ENCODE measurements at regions not wholly inside any gene's neighbourhood (a gene's known extent, or its start where the extent isn't known, plus 50 kb on each side); places are given as distances from the start of the nearest gene placed in this dataset.

DNA sequence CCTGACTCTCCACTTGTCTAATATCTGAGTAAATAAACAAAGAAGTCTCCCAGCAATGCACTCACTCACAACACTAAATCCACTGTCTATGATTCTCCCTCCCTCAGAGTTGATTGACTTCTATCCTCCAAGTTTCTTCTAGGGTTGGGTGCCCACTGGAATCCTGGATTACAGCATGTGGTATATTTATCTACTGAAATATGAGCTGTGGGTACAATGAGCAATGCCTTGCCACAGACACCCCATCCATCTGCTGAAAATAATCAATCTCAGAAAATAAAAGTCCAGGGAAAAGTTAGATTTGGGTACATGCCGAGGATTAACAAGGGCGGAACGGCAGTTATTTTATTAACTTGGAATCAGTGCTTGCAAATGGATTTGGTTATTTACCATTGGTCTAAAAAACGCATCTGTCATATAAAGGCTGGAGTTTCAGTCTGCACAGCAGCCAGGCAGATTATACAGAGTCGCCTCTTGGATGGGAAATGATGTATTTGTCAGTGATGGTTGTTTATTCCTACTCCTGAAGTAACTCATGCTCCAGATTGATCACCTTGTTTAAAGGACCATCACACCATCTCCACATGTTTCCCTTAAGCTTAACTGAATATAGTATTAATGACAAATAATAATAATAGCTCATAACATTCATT lies 193.9 kb upstream of the SOX9 start:
- Histone ChIP-seq H3K27me3 (ENCODE audit: insufficient read depth, low read length) (no peaks in the 10 kb centered on the region), H3K9me3 (ENCODE audit: insufficient read depth, low read depth, low read length) (no peaks in the 10 kb centered on the region), H3K4me3 (ENCODE audit: low read length) (no peak overlapping the region), H3K36me3 (ENCODE audit: insufficient read depth, low read depth, low read length) (no peaks in the 10 kb centered on the region), H3K27ac (ENCODE audit: low read length) (no peak overlapping the region), H3K9ac (ENCODE audit: low read depth, low read length) (no peak overlapping the region), H3K4me1 (ENCODE audit: insufficient read depth, low read length) (peaks cover 4% of the 10 kb centered on the region)

DNA sequence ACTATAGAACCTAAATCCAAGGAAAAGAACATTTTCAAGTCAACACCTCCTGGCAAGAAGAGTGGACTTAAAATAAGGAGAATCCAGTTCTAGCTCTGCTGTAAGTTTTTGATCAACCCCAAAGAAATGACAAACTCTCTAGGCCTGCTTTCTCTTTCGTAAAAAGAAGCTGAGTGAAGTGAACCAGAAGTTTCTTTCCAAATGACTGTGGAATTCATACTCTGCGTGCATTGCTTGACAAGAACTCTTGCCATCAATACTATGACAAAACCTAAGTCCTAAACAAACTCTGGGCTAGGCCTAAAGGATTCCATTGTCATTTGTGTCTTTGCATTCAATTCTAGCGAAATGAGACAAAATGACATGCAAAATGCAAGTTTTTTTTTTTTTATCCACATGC lies 187.5 kb upstream of the SOX9 start:
- Histone ChIP-seq H3K9me3 (ENCODE audit: insufficient read depth, low read depth, low read length) (no peaks in the 10 kb centered on the region), H3K9ac (ENCODE audit: low read depth, low read length) (no peak overlapping the region), H3K36me3 (ENCODE audit: insufficient read depth, low read depth, low read length) (no peaks in the 10 kb centered on the region), H3K4me3 (ENCODE audit: low read length) (no peak overlapping the region), H3K27me3 (ENCODE audit: insufficient read depth, low read length) (no peaks in the 10 kb centered on the region), H3K27ac (ENCODE audit: low read length) (no peak overlapping the region), H3K4me1 (ENCODE audit: insufficient read depth, low read length) (no peaks in the 10 kb centered on the region)

DNA sequence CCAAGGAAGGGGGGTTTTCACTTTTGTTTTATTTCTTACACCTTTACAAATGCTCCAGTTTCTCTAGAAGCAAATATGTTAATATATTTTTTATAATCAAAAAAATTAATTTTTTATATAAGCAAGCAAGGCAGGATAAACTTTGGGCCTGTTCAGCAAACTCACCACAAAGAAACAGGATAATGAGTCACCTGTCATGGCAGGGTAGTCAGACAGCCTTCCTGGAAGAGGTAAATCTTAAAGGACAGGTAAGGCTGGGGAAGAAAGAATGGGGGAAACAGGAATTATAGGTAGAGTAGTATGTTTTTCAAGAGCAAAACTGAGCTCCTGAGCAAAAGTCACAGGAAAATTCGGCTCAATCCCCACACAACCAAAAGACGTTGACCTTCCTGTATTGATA lies 186.3 kb upstream of the SOX9 start:
- Histone ChIP-seq H3K27ac (ENCODE audit: low read length) (no peak overlapping the region), H3K27me3 (ENCODE audit: insufficient read depth, low read length) (no peaks in the 10 kb centered on the region), H3K9me3 (ENCODE audit: insufficient read depth, low read depth, low read length) (no peaks in the 10 kb centered on the region), H3K4me1 (ENCODE audit: insufficient read depth, low read length) (no peaks in the 10 kb centered on the region), H3K9ac (ENCODE audit: low read depth, low read length) (no peak overlapping the region), H3K4me3 (ENCODE audit: low read length) (no peak overlapping the region), H3K36me3 (ENCODE audit: insufficient read depth, low read depth, low read length) (no peaks in the 10 kb centered on the region)

GRCh38 chr17:71935341-71935740 lies 185.5 kb upstream of the SOX9 start:
- Histone ChIP-seq H3K4me3 (ENCODE audit: low read length) (no peak overlapping the region), H3K36me3 (ENCODE audit: insufficient read depth, low read depth, low read length) (no peaks in the 10 kb centered on the region), H3K27me3 (ENCODE audit: insufficient read depth, low read length) (no peaks in the 10 kb centered on the region)

DNA sequence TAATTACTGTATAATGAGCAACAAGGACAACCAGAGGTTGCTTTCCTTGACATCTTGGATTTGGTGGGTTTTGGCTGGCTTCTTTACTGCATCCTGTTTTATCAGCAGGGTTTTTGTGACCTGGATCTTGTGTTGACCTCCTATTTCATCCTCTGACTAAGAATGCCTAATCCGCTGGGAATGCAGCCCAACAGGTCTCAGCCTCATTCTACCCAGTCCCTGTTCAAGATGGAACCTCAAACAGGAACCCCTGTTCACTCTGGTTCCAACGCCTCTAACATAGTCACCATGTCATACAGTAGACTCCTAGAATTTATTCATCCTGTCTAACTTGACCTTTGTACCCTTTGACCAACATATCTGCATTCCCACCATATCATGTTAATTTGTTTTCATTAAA lies 183.8 kb upstream of the SOX9 start:
- no peak overlapping the region for H3K4me3 ChIP-seq (ENCODE audit: low read length)
- H3K9me3 ChIP-seq (ENCODE audit: insufficient read depth, low read depth, low read length): no peaks in the 10 kb centered on the region
- H3K36me3 ChIP-seq (ENCODE audit: insufficient read depth, low read depth, low read length): no peaks in the 10 kb centered on the region
- no peak overlapping the region for H3K27ac ChIP-seq (ENCODE audit: low read length)
- H3K4me1 ChIP-seq (ENCODE audit: insufficient read depth, low read length): no peaks in the 10 kb centered on the region
- no peaks in the 10 kb centered on the region for H3K27me3 ChIP-seq (ENCODE audit: insufficient read depth, low read length)
- no peak overlapping the region for H3K9ac ChIP-seq (ENCODE audit: low read depth, low read length)

More at GRCh38 chr17:71935341-71935740, 185.5 kb upstream of the SOX9 start:
- no peaks in the 10 kb centered on the region for H3K4me1 ChIP-seq (ENCODE audit: insufficient read depth, low read length)
- no peak overlapping the region for H3K27ac ChIP-seq (ENCODE audit: low read length)
- H3K9me3 ChIP-seq (ENCODE audit: insufficient read depth, low read depth, low read length): no peaks in the 10 kb centered on the region
- H3K9ac ChIP-seq (ENCODE audit: low read depth, low read length): no peak overlapping the region

GRCh38 chr17:71937914-71938313 lies 182.9 kb upstream of the SOX9 start:
- Histone ChIP-seq H3K27me3 (ENCODE audit: insufficient read depth, low read length) (no peaks in the 10 kb centered on the region), H3K9me3 (ENCODE audit: insufficient read depth, low read depth, low read length) (no peaks in the 10 kb centered on the region), H3K9ac (ENCODE audit: low read depth, low read length) (no peak overlapping the region), H3K4me1 (ENCODE audit: insufficient read depth, low read length) (no peaks in the 10 kb centered on the region), H3K36me3 (ENCODE audit: insufficient read depth, low read depth, low read length) (no peaks in the 10 kb centered on the region), H3K4me3 (ENCODE audit: low read length) (no peak overlapping the region), H3K27ac (ENCODE audit: low read length) (no peak overlapping the region)

- no peak overlapping the region for H3K4me3 ChIP-seq (ENCODE audit: low read length)
- H3K9ac ChIP-seq (ENCODE audit: low read depth, low read length): no peak overlapping the region
- H3K4me1 ChIP-seq (ENCODE audit: insufficient read depth, low read length): no peaks in the 10 kb centered on the region
- H3K36me3 ChIP-seq (ENCODE audit: insufficient read depth, low read depth, low read length): no peaks in the 10 kb centered on the region
- H3K27me3 ChIP-seq (ENCODE audit: insufficient read depth, low read length): no peaks in the 10 kb centered on the region
- H3K9me3 ChIP-seq (ENCODE audit: insufficient read depth, low read depth, low read length): no peaks in the 10 kb centered on the region
- H3K27ac ChIP-seq (ENCODE audit: low read length): no peak overlapping the region
Measured at GRCh38 chr17:71938340-71939010, 182.3 kb upstream of the SOX9 start.

DNA sequence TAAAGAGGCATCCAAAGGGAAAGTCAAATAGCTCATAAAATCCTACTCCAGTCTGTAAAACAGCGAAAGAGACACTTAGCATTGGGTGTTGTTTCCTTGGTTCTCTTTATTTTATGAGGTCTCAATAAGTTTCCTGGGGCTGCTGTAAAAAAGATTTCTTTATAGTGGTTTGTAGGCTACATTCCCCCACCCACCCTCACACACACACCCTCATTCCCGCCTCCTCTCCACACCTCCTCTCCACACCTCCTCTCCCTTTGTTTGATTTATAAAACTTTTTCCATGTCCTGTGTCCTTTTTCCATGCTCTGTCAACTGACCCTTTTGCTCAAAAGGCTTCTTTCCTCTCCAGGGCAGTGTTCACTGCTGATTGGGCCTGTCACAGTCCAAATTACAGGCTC lies 178.9 kb upstream of the SOX9 start:
- no peak overlapping the region for H3K9ac ChIP-seq (ENCODE audit: low read depth, low read length)
- H3K4me3 ChIP-seq (ENCODE audit: low read length): no peak overlapping the region
- H3K9me3 ChIP-seq (ENCODE audit: insufficient read depth, low read depth, low read length): peaks cover 3% of the 10 kb centered on the region; the same call in 1 of the 2 replicates
- H3K4me1 ChIP-seq (ENCODE audit: insufficient read depth, low read length): no peaks in the 10 kb centered on the region
- no peak overlapping the region for H3K27ac ChIP-seq (ENCODE audit: low read length)
- no peaks in the 10 kb centered on the region for H3K36me3 ChIP-seq (ENCODE audit: insufficient read depth, low read depth, low read length)
- H3K27me3 ChIP-seq (ENCODE audit: insufficient read depth, low read length): no peaks in the 10 kb centered on the region

DNA sequence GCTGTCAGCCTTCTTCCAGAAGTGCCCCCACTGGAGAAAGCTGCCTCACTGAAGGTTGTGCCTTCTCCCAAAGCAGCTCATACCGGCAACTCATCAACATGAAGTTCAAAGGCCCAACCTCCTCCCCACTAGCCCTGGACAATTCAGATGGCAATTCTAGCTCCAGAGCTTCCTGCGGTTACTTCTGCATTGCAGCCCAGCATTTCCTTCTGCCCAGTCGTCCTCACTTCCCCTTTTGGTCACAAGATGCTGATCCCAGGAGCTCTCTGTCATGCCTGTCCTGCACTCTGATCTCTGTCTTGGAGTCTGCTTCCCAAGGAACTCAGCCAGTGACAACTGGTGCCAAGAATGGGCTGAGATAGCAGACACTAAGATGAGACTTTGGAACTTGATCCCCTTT lies 178.2 kb upstream of the SOX9 start:
- H3K9me3 ChIP-seq (ENCODE audit: insufficient read depth, low read depth, low read length): peaks cover 3% of the 10 kb centered on the region; the same call in 1 of the 2 replicates
- H3K4me1 ChIP-seq (ENCODE audit: insufficient read depth, low read length): no peaks in the 10 kb centered on the region
- H3K27me3 ChIP-seq (ENCODE audit: insufficient read depth, low read length): no peaks in the 10 kb centered on the region
- no peak overlapping the region for H3K4me3 ChIP-seq (ENCODE audit: low read length)
- H3K36me3 ChIP-seq (ENCODE audit: insufficient read depth, low read depth, low read length): no peaks in the 10 kb centered on the region
- no peak overlapping the region for H3K27ac ChIP-seq (ENCODE audit: low read length)
- H3K9ac ChIP-seq (ENCODE audit: low read depth, low read length): no peak overlapping the region

GRCh38 chr17:71948703-71949422 lies 172.0 kb upstream of the SOX9 start:
- H3K27ac ChIP-seq (ENCODE audit: low read length): no peak overlapping the region
- no peaks in the 10 kb centered on the region for H3K27me3 ChIP-seq (ENCODE audit: insufficient read depth, low read length)
- H3K4me1 ChIP-seq (ENCODE audit: insufficient read depth, low read length): no peaks in the 10 kb centered on the region
- no peak overlapping the region for H3K4me3 ChIP-seq (ENCODE audit: low read length)
- H3K9ac ChIP-seq (ENCODE audit: low read depth, low read length): no peak overlapping the region
- H3K9me3 ChIP-seq (ENCODE audit: insufficient read depth, low read depth, low read length): peaks cover 3% of the 10 kb centered on the region; the same call in 1 of the 2 replicates
- no peaks in the 10 kb centered on the region for H3K36me3 ChIP-seq (ENCODE audit: insufficient read depth, low read depth, low read length)

GRCh38 chr17:71959154-71959553 lies 161.7 kb upstream of the SOX9 start:
- Histone ChIP-seq H3K27me3 (ENCODE audit: insufficient read depth, low read length) (no peaks in the 10 kb centered on the region), H3K4me3 (ENCODE audit: low read length) (no peak overlapping the region), H3K27ac (ENCODE audit: low read length) (no peak overlapping the region), H3K4me1 (ENCODE audit: insufficient read depth, low read length) (no peaks in the 10 kb centered on the region), H3K9ac (ENCODE audit: low read depth, low read length) (no peak overlapping the region), H3K9me3 (ENCODE audit: insufficient read depth, low read depth, low read length) (no peaks in the 10 kb centered on the region), H3K36me3 (ENCODE audit: insufficient read depth, low read depth, low read length) (no peaks in the 10 kb centered on the region)

- H3K27me3 ChIP-seq (ENCODE audit: insufficient read depth, low read length): no peaks in the 10 kb centered on the region
- no peak overlapping the region for H3K27ac ChIP-seq (ENCODE audit: low read length)
- no peaks in the 10 kb centered on the region for H3K9me3 ChIP-seq (ENCODE audit: insufficient read depth, low read depth, low read length)
- H3K36me3 ChIP-seq (ENCODE audit: insufficient read depth, low read depth, low read length): no peaks in the 10 kb centered on the region
- no peaks in the 10 kb centered on the region for H3K4me1 ChIP-seq (ENCODE audit: insufficient read depth, low read length)
- no peak overlapping the region for H3K4me3 ChIP-seq (ENCODE audit: low read length)
- no peak overlapping the region for H3K9ac ChIP-seq (ENCODE audit: low read depth, low read length)
Measured at GRCh38 chr17:71963351-71963750, 157.5 kb upstream of the SOX9 start.

Data from iPS-20b (cell line).